HG03558 (cell line): ENCODE measurements at regions not wholly inside any gene's neighbourhood (a gene's known extent, or its start where the extent isn't known, plus 50 kb on each side); places are given as distances from the start of the nearest gene placed in this dataset.

Experiments used
- ATAC-seq: cut with Tn5 transposase; IDR thresholded peaks from one replicate; pipeline ENCODE4 v1.9.1; 2021; ENCODE audit warnings: moderate number of reproducible peaks; ENCODE audit not compliant: unreplicated experiment; ENCODE audit errors: extremely low read depth

- no peak for ATAC-seq
Observed at GRCh38 chr15:59953392-59953883, 50.7 kb upstream of the FOXB1 start.

DNA sequence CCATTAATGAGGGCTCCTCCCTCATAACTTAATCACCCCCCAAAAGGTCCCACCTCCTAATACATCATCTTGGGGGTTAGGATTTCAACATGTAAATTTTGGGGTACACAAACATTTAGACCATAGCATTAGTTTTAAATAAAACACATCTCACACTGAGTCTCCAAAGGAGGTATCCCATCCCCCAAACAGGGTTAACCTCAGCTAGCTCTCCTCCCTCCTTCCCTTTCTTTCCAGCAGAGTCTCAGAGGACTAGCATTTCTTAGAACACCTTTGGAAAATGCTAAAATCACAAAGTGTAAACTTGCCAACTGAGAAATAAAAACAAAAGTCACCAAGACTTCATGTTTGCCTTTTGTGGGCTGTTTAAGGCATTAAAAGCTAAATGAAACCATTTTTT, 51.2 kb upstream of the FOXB1 start:
- ATAC-seq = no peak

GRCh38 chr15:59950603-59951388, 53.3 kb upstream of the FOXB1 start:
- no peak for ATAC-seq

DNA sequence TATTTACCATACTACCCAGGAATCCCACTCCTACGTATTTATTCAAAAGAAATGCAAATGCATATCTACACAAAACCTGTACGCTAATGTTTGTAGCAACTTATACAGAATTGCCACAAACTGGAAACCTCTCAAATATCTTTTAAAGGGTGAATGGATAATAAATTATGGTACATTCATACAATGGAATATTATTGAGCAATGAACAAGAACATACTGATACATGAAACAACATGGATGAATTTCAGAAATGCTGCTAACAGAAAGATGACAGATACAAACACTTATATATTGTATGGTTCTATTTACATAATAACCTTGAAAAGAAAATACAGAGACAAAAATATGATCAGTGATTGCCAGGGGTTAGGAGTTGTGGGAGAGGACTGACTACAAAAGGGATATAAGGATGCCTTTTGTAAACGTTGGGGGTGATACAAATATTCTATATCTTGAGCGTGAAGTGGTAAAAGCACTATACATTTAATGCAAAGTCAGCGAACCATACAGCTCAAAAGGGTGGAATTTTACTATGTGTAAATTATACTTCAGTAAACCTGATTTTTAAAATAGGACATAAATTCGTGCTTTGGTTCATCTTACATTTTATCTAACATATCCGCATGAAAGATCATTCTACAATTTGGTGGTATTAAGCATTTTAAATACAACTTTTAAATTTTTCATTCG, 55.0 kb upstream of the FOXB1 start:
- ATAC-seq = no peak

GRCh38 chr15:59946084-59946483, 58.0 kb upstream of the FOXB1 start:
- ATAC-seq = no peak

GRCh38 chr15:59945036-59945435, 59.1 kb upstream of the FOXB1 start:
- ATAC-seq = no peak

- ATAC-seq = no peak
Observed at GRCh38 chr15:59941612-59942011, 62.5 kb upstream of the FOXB1 start.

DNA sequence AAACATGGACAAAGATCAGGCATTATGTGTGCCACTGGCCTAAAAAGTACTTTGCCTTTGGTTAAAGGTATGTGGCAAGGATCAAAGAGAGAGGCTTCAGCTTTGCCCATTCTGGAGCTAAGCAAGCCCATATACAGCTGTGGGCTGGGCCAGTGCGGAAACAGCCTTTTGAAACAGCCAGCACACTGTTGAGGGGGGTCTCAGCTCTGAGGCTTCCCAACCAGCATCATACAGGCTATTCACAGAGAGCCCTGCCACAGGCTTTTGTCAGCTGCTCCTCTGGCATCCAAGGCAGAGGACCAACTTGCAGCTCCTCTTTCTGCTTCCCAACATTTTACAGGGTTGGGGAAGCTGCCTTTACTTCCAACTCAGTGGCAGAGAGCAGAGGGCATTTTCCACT, 63.2 kb upstream of the FOXB1 start:
- no peak for ATAC-seq

GRCh38 chr15:59940456-59940855, 63.7 kb upstream of the FOXB1 start:
- no peak for ATAC-seq

- no peak for ATAC-seq
Observed at GRCh38 chr15:59936741-59937140, 67.4 kb upstream of the FOXB1 start.

DNA sequence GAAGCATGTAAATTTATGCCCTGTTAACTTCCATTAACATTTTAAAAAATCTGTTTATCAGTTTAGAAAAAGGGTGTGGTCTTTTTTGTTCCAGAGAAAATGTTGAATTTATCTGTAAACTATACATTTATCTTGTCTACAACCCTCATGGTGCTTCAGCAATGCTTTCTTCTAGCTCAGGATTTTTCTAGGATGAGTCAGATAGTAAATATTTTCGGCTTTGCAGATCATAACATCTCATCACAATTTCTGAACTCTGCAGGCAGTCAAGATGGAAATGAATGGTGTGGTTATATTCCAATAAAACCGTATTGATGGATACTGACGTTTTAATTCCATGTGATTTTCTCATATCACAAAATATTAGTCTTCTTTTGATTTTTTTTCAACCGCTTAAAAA, 70.5 kb upstream of the FOXB1 start:
- no peak for ATAC-seq

GRCh38 chr15:59931646-59932261, 72.4 kb upstream of the FOXB1 start:
- ATAC-seq = no peak

- no peak for ATAC-seq
Observed at GRCh38 chr15:59924812-59925522, 79.1 kb upstream of the FOXB1 start.

- ATAC-seq = no peak
Observed at GRCh38 chr15:59924096-59924495, 80.0 kb upstream of the FOXB1 start.

GRCh38 chr15:59923508-59923907, 80.6 kb upstream of the FOXB1 start:
- ATAC-seq = no peak

- ATAC-seq = peak; percentile 82
Observed at GRCh38 chr15:59918994-59919951, 84.8 kb upstream of the FOXB1 start.

- ATAC-seq = no peak
Observed at GRCh38 chr15:59917504-59918157, 86.5 kb upstream of the FOXB1 start.

GRCh38 chr15:59906046-59906445, 98.1 kb upstream of the FOXB1 start:
- no peak for ATAC-seq

GRCh38 chr15:59905176-59905575, 98.9 kb upstream of the FOXB1 start:
- no peak for ATAC-seq
